GM12878 (cell line): ENCODE measurements at regions not wholly inside any gene's neighbourhood (a gene's known extent, or its start where the extent isn't known, plus 50 kb on each side); places are given as distances from the start of the nearest gene placed in this dataset.

Experiments
- ATAC-seq: fragments of 200-7000 bp; cut with Tn5 transposase; 3 replicates; pipeline ENCODE4 v1.9.1; 2020; ENCODE audit warnings: mild to moderate bottlenecking, moderate library complexity
- BruUV-seq: library from RNA; stranded (reverse); fragments of 400-500 nt; replicated peaks from 2 replicates; lab custom pipeline; 2021; lab: Mats Ljungman, UMichigan
- CTCF ChIA-PET: fragments of 300-600 bp; sonication (Branson Sonifier 250); formaldehyde crosslinking; extraction: SDS; loops from one replicate; lab custom pipeline; 2021; ENCODE audit warnings: inconsistent platforms; lab: Yijun Ruan, JAX
- POLR2A ChIA-PET: fragments of 350-600 bp; formaldehyde crosslinking; extraction: SDS; loops from one replicate; lab custom pipeline; 2021; ENCODE audit warnings: inconsistent platforms; lab: Charles Lee
- RAD21 ChIA-PET: fragments of 300-600 bp; sonication (Branson Sonifier 250); formaldehyde crosslinking; loops from one replicate; lab custom pipeline; 2023; ENCODE audit warnings: antibody characterized with exemption; ENCODE audit not compliant: unreplicated experiment; lab: Charles Lee
- SMC1A ChIA-PET: fragments of 300-600 bp; sonication (Branson Sonifier 250); formaldehyde crosslinking; loops from one replicate; lab custom pipeline; 2023; ENCODE audit not compliant: unreplicated experiment, uncharacterized antibody; lab: Charles Lee
- DNase-seq: peaks from one replicate; pipeline ENCODE4 v3.0.0-alpha.2; 2011; ENCODE audit warnings: low read depth, low spot score
- FAIRE-seq: peaks from 3 replicates; lab custom pipeline; 2011; peaks lifted over from hg19 to GRCh38; lab: Jason Lieb, UNC
- H2AFZ ChIP-seq: 2 replicates; pipeline ENCODE4 v1.6.0; 2011; ENCODE audit warnings: low read depth, low read length, control low read depth; ENCODE audit not compliant: control insufficient read depth
- H3K27ac ChIP-seq: 2 replicates; pipeline ENCODE4 v1.5.1; 2011; ENCODE audit warnings: control low read depth; ENCODE audit not compliant: control insufficient read depth, insufficient read depth
- H3K27me3 ChIP-seq, 2 experiments: replicated peaks in 1 of 2; 2 replicates each; pipeline versions ENCODE4 v1.6.0 to v1.6.1; 2011; ENCODE audit warnings: low read length in 1 of 2; ENCODE audit not compliant: control insufficient read depth in 2 of 2, insufficient read depth in 2 of 2
- H3K36me3 ChIP-seq, 2 experiments: 2 replicates each; pipeline ENCODE4 v1.5.1; 2011; ENCODE audit warnings: low read length in 1 of 2; ENCODE audit not compliant: control insufficient read depth in 2 of 2, insufficient read depth in 2 of 2
- H3K4me1 ChIP-seq: 2 replicates; pipeline ENCODE4 v1.6.1; 2011; ENCODE audit warnings: mild to moderate bottlenecking, low read length, moderate library complexity, mixed read lengths; ENCODE audit not compliant: control insufficient read depth, insufficient read depth
- H3K4me2 ChIP-seq: 2 replicates; pipeline ENCODE4 v1.6.0; 2011; ENCODE audit warnings: control low read depth; ENCODE audit not compliant: control insufficient read depth, insufficient read depth
- H3K4me3 ChIP-seq: fragments of 200-600 bp; sonication (generic); 2 replicates; pipeline ENCODE4 v1.5.1; 2016
- H3K79me2 ChIP-seq: 2 replicates; pipeline ENCODE4 v1.6.0; 2011; ENCODE audit warnings: low read length; ENCODE audit not compliant: control insufficient read depth, insufficient read depth
- H3K9ac ChIP-seq: 2 replicates; pipeline ENCODE4 v1.8.0; 2011; ENCODE audit warnings: low read length, control low read depth, mixed read lengths; ENCODE audit not compliant: control insufficient read depth, insufficient read depth
- H3K9me3 ChIP-seq: replicated peaks from 3 replicates; pipeline ENCODE4 v1.5.1; 2011; ENCODE audit warnings: mild to moderate bottlenecking, low read length; ENCODE audit not compliant: control insufficient read depth, insufficient read depth
- H4K20me1 ChIP-seq: 2 replicates; pipeline ENCODE4 v1.6.0; 2011; ENCODE audit not compliant: control insufficient read depth, insufficient read depth
- CBX3 ChIP-seq: fragments of 200-600 bp; sonication (generic); IDR thresholded peaks from 2 replicates; pipeline ENCODE4 v1.6.1; 2016; ENCODE audit warnings: low read depth, borderline replicate concordance
- CTCF ChIP-seq, 3 experiments: IDR thresholded peaks in 2 of 3; conservative IDR thresholded peaks in 1 of 3; 2 replicates each; pipeline ENCODE4 v1.5.1; 2011; ENCODE audit warnings: low read depth in 3 of 3, low read length in 3 of 3, mild to moderate bottlenecking in 3 of 3, control low read depth in 2 of 3, moderate library complexity in 2 of 3, inconsistent platforms in 1 of 3, mixed read lengths in 1 of 3; ENCODE audit not compliant: control insufficient read depth in 2 of 3, insufficient read depth in 1 of 3; ENCODE audit errors: extremely low read depth in 1 of 3
- ELK1 ChIP-seq: IDR thresholded peaks from 2 replicates; pipeline ENCODE4 v1.6.1; 2012; ENCODE audit warnings: low read depth, low read length, improper control_type of control experiment
- FOS ChIP-seq: IDR thresholded peaks from 3 replicates; pipeline ENCODE4 v1.6.1; 2011; ENCODE audit warnings: borderline replicate concordance; ENCODE audit not compliant: insufficient read length; ENCODE audit errors: extremely low read depth
- HCFC1 ChIP-seq: fragments of 150-350 bp; IDR thresholded peaks from 2 replicates; pipeline ENCODE4 v1.6.1; 2014; ENCODE audit warnings: low read length
- HDGF ChIP-seq: fragments of 450-650 bp; IDR thresholded peaks from 2 replicates; pipeline ENCODE4 v1.6.1; 2016; ENCODE audit warnings: antibody characterized with exemption
- HSF1 ChIP-seq: fragments of 150-350 bp; IDR thresholded peaks from 2 replicates; pipeline ENCODE4 v1.6.1; 2014; ENCODE audit warnings: mild to moderate bottlenecking, low read depth, low read length
- NFYA ChIP-seq: IDR thresholded peaks from 2 replicates; pipeline ENCODE4 v1.6.1; 2011; ENCODE audit warnings: low read depth, mild to moderate bottlenecking, low read length, improper control_type of control experiment, borderline replicate concordance
- POU2F2 ChIP-seq: IDR thresholded peaks from 3 replicates; pipeline ENCODE4 v1.6.1; 2011; ENCODE audit warnings: low read depth, mild to moderate bottlenecking, low read length, borderline replicate concordance
- RCOR1 ChIP-seq: conservative IDR thresholded peaks from 2 replicates; pipeline ENCODE4 v1.6.1; 2012; ENCODE audit warnings: low read depth, low read length, improper control_type of control experiment
- SMAD1 ChIP-seq: fragments of 450-650 bp; IDR thresholded peaks from 2 replicates; pipeline ENCODE4 v1.6.1; 2018; ENCODE audit warnings: mild to moderate bottlenecking, low read depth; ENCODE audit not compliant: partially characterized antibody
- SMARCA5 ChIP-seq: fragments of 450-650 bp; IDR thresholded peaks from 2 replicates; pipeline ENCODE4 v1.6.1; 2017; ENCODE audit warnings: mild to moderate bottlenecking
- ZNF207 ChIP-seq: fragments of 450-650 bp; IDR thresholded peaks from 2 replicates; pipeline ENCODE4 v1.6.1; 2014; ENCODE audit warnings: antibody characterized with exemption, mild to moderate bottlenecking, borderline replicate concordance
- WGBS: methylation state at CpG from one replicate; pipeline ENCODE4 v1.1.6; 2016; ENCODE audit warnings: low lambda C conversion rate; ENCODE audit not compliant: insufficient replicate concordance, insufficient coverage; ENCODE audit errors: missing lambda C conversion rate; 5-methylcytosine and 5-hydroxymethylcytosine counted together
- in situ Hi-C: fragments of 300-500 bp; cut with MboI; formaldehyde crosslinking; loops from 9 replicates; pipeline ENCODE4 v1.14.3; 2018; ENCODE audit warnings: mixed read lengths
- intact Hi-C: fragments of 100-400 bp; cut with micrococcal nuclease; formaldehyde crosslinking; loops from one replicate; pipeline ENCODE4 v1.14.2; 2022; ENCODE audit not compliant: unreplicated experiment
- TF ChIP-seq, protein P1 (sequence below): fragments of 450-650 bp; IDR thresholded peaks from 2 replicates; pipeline ENCODE4 v1.6.1; 2016; ENCODE audit warnings: mild to moderate bottlenecking
- TF ChIP-seq, protein P2 (sequence below): fragments of 450-650 bp; IDR thresholded peaks from 2 replicates; pipeline ENCODE4 v1.6.1; 2014; ENCODE audit warnings: mild to moderate bottlenecking

GRCh38 chr3:31173118-31173718, 278.8 kb upstream of the GADL1 start (continued):
- TF ChIP-seq, protein P1, sequence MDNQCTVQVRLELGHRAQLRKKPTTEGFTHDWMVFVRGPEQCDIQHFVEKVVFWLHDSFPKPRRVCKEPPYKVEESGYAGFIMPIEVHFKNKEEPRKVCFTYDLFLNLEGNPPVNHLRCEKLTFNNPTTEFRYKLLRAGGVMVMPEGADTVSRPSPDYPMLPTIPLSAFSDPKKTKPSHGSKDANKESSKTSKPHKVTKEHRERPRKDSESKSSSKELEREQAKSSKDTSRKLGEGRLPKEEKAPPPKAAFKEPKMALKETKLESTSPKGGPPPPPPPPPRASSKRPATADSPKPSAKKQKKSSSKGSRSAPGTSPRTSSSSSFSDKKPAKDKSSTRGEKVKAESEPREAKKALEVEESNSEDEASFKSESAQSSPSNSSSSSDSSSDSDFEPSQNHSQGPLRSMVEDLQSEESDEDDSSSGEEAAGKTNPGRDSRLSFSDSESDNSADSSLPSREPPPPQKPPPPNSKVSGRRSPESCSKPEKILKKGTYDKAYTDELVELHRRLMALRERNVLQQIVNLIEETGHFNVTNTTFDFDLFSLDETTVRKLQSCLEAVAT: no peak
- TF ChIP-seq, all 136 proteins: peak for 5

DNA sequence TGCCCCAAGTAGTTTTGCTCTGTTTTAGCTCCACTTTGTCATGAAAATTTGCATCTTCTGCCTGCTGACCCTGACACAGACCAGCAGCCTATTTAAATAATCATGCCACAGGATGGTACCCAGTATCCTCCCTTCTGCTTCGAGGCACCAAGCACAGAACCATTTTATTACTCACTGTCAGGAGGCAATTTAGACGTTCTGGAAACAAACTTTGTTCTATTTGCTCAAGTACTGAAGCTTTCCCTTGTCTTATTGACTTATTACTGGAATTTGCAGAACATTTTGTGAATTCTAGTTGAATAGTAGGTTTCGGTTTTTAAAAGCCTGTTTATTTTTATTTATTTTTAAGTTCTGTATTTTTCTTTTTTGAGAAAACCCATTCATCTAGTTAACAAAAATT, 279.6 kb upstream of the GADL1 start:
- Histone ChIP-seq H4K20me1 (no peaks in the 10 kb centered on the region), H3K9ac (no peak overlapping the region), H3K27ac (no peak overlapping the region), H3K27me3 (no peaks in the 10 kb centered on the region), H3K36me3 (no peaks in the 10 kb centered on the region), H3K79me2 (no peaks in the 10 kb centered on the region), H3K9me3 (peaks cover 3% of the 10 kb centered on the region; the same call in 2 of the 3 replicates), H3K4me1 (no peaks in the 10 kb centered on the region; the same call in 1 of the 2 replicates), H2AFZ (no peak overlapping the region), H3K4me2 (no peak overlapping the region), H3K4me3 (no peak overlapping the region)
- ChIA-PET SMC1A (interaction anchor here (0.8 to 1.5 kb wide), 7 partner anchors 13 to 288 kb away, joined by 3 to 5 read pairs (median 3); no protein-coding TSS in a partner anchor), RAD21 (no interaction called here), CTCF (interaction anchor here (1.0 to 1.6 kb wide), 4 partner anchors 13 to 240 kb away, joined by 3 to 5 read pairs (median 4); no protein-coding TSS in a partner anchor), POLR2A (interaction anchor here (1.2 kb wide), 1 partner anchor 29 kb away, joined by 3 read pairs; no protein-coding TSS in a partner anchor)
- BruUV-seq: no TSS peak
- 26% methylated on average over 3 of the region's 3 CpGs for WGBS
- DNase-seq (no peak), FAIRE-seq (no peak), ATAC-seq (no peak)
- in situ Hi-C loops (no loop called here), intact Hi-C loops (no loop called here)
- TF ChIP-seq CBX3 (no peak), ZNF207 (no peak), RCOR1 (no peak), HDGF (no peak), CTCF (IDR thresholded peaks at IDR 0.05 in 2 of 3, conservative IDR thresholded peaks at IDR 0.05 in 1 of 3; ENCODE audit: control insufficient read depth in 2 of 3, extremely low read depth in 1 of 3, insufficient read depth in 1 of 3, low read depth in 3 of 3, low read length in 3 of 3) (no peak), ELK1 (no peak), SMARCA5 (no peak), SMAD1 (no peak), POU2F2 (no peak), HSF1 (no peak), FOS (no peak), NFYA (no peak), HCFC1 (no peak)
- TF ChIP-seq, protein P2, sequence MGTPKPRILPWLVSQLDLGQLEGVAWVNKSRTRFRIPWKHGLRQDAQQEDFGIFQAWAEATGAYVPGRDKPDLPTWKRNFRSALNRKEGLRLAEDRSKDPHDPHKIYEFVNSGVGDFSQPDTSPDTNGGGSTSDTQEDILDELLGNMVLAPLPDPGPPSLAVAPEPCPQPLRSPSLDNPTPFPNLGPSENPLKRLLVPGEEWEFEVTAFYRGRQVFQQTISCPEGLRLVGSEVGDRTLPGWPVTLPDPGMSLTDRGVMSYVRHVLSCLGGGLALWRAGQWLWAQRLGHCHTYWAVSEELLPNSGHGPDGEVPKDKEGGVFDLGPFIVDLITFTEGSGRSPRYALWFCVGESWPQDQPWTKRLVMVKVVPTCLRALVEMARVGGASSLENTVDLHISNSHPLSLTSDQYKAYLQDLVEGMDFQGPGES: no peak
